Loucy (cell line): ENCODE measurements at regions not wholly inside any gene's neighbourhood (a gene's known extent, or its start where the extent isn't known, plus 50 kb on each side); places are given as distances from the start of the nearest gene placed in this dataset.

Experiments used
- H2AFZ ChIP-seq: fragments of 200-600 bp; sonication (generic); 2 replicates; pipeline ENCODE4 v1.6.0; 2016; ENCODE audit warnings: antibody characterized with exemption, mild to moderate bottlenecking, low read length, moderate library complexity
- H3F3A ChIP-seq: fragments of 200-600 bp; 2 replicates; pipeline ENCODE4 v1.6.0; 2016; ENCODE audit warnings: antibody characterized with exemption, low read depth, mild to moderate bottlenecking
- H3K27me3 ChIP-seq: fragments of 200-600 bp; sonication (generic); 2 replicates; pipeline ENCODE4 v1.6.1; 2014; ENCODE audit warnings: low read length, mild to moderate bottlenecking; ENCODE audit not compliant: insufficient read depth, poor library complexity, severe bottlenecking
- H3K36me3 ChIP-seq: fragments of 200-600 bp; sonication (generic); 2 replicates; pipeline ENCODE4 v1.6.1; 2016; ENCODE audit warnings: low read length; ENCODE audit not compliant: insufficient read depth
- H3K4me1 ChIP-seq: fragments of 200-600 bp; sonication (generic); 2 replicates; pipeline ENCODE4 v1.5.1; 2014; ENCODE audit warnings: low read length, mild to moderate bottlenecking; ENCODE audit not compliant: insufficient read depth, poor library complexity, severe bottlenecking
- H3K4me2 ChIP-seq: fragments of 200-600 bp; sonication (generic); 2 replicates; pipeline ENCODE4 v1.6.0; 2014; ENCODE audit warnings: antibody characterized with exemption, low read length, low read depth, mild to moderate bottlenecking; ENCODE audit not compliant: poor library complexity, severe bottlenecking
- H3K4me3 ChIP-seq: fragments of 200-600 bp; sonication (generic); 2 replicates; pipeline ENCODE4 v1.5.1; 2014; ENCODE audit warnings: low read length, mild to moderate bottlenecking, mixed read lengths; ENCODE audit not compliant: poor library complexity, severe bottlenecking
- H3K79me2 ChIP-seq: fragments of 200-600 bp; sonication (generic); 2 replicates; pipeline ENCODE4 v1.6.1; 2014; ENCODE audit warnings: low read length; ENCODE audit not compliant: insufficient read depth
- H3K9ac ChIP-seq: fragments of 200-600 bp; sonication (generic); 2 replicates; pipeline ENCODE4 v1.6.0; 2014; ENCODE audit warnings: mild to moderate bottlenecking, low read depth, low read length, moderate library complexity; ENCODE audit not compliant: poor library complexity, severe bottlenecking
- H3K9me2 ChIP-seq: fragments of 200-600 bp; sonication (generic); replicated peaks from 2 replicates; pipeline ENCODE4 v1.6.1; 2016; ENCODE audit warnings: low read depth, low read length, mixed read lengths
- H3K9me3 ChIP-seq: fragments of 200-600 bp; sonication (generic); 2 replicates; pipeline ENCODE4 v1.6.1; 2014; ENCODE audit warnings: mild to moderate bottlenecking, antibody characterized with exemption, low read length, low read depth; ENCODE audit not compliant: insufficient read depth
- H4K20me1 ChIP-seq: fragments of 200-600 bp; sonication (generic); 2 replicates; pipeline ENCODE4 v1.6.0; 2014; ENCODE audit warnings: antibody characterized with exemption, low read length, mild to moderate bottlenecking; ENCODE audit not compliant: insufficient read depth, poor library complexity, severe bottlenecking
- CTCF ChIP-seq: fragments of 200-600 bp; sonication (generic); conservative IDR thresholded peaks from 2 replicates; pipeline ENCODE4 v1.5.1; 2014; ENCODE audit warnings: mild to moderate bottlenecking, antibody characterized with exemption, low read length
- EZH2phosphoT487 ChIP-seq: fragments of 200-600 bp; IDR thresholded peaks from 2 replicates; pipeline ENCODE4 v1.6.1; 2018; ENCODE audit warnings: antibody characterized with exemption, mild to moderate bottlenecking, moderate library complexity, borderline replicate concordance

GRCh38 chr17:14688134-14688533 lies 387.3 kb downstream of the HS3ST3B1 start:
- Histone ChIP-seq H2AFZ (no peak overlapping the region), H3K4me2 (no peak overlapping the region), H3K4me1 (no peaks in the 10 kb centered on the region), H3K9me2 (0 out of 2 replicates have a peak, but pooled peaks cover 5% of the 10 kb centered on the region), H3K4me3 (no peak overlapping the region), H3K36me3 (no peaks in the 10 kb centered on the region), H3K9ac (no peak overlapping the region), H3K27me3 (no peaks in the 10 kb centered on the region), H3K9me3 (0 out of 2 replicates have a peak, but pooled peaks cover 3% of the 10 kb centered on the region), H3F3A (no peaks in the 10 kb centered on the region), H4K20me1 (no peaks in the 10 kb centered on the region), H3K79me2 (no peaks in the 10 kb centered on the region)
- no peak for TF ChIP-seq EZH2phosphoT487
- no peak for TF ChIP-seq CTCF

- Histone ChIP-seq H3K4me2 (no peak overlapping the region), H3K36me3 (no peaks in the 10 kb centered on the region), H3K4me3 (no peak overlapping the region), H3K4me1 (no peaks in the 10 kb centered on the region), H3K9me3 (no peaks in the 10 kb centered on the region), H3K9ac (no peak overlapping the region), H2AFZ (no peak overlapping the region), H3K27me3 (no peaks in the 10 kb centered on the region), H4K20me1 (no peaks in the 10 kb centered on the region), H3F3A (no peaks in the 10 kb centered on the region), H3K79me2 (no peaks in the 10 kb centered on the region), H3K9me2 (no peaks in the 10 kb centered on the region)
- TF ChIP-seq EZH2phosphoT487 (no peak), CTCF (no peak)
Observed at GRCh38 chr17:14672830-14673229, 371.9 kb downstream of the HS3ST3B1 start.

- no peak for TF ChIP-seq CTCF
- TF ChIP-seq EZH2phosphoT487, result no peak
- Histone ChIP-seq H4K20me1 (no peaks in the 10 kb centered on the region), H3K4me2 (no peak overlapping the region), H2AFZ (no peak overlapping the region), H3K27me3 (no peaks in the 10 kb centered on the region), H3K9me2 (no peaks in the 10 kb centered on the region), H3K9me3 (no peaks in the 10 kb centered on the region), H3K36me3 (no peaks in the 10 kb centered on the region), H3K79me2 (no peaks in the 10 kb centered on the region), H3K9ac (no peak overlapping the region), H3K4me3 (no peak overlapping the region), H3K4me1 (no peaks in the 10 kb centered on the region), H3F3A (no peaks in the 10 kb centered on the region)
Observed at GRCh38 chr17:14670861-14671260, 370.0 kb downstream of the HS3ST3B1 start.
